ENCODE measurements at regions not wholly inside any gene's neighbourhood (a gene's known extent, or its start where the extent isn't known, plus 50 kb on each side); places are given as distances from the start of the nearest gene placed in this dataset.

DNA sequence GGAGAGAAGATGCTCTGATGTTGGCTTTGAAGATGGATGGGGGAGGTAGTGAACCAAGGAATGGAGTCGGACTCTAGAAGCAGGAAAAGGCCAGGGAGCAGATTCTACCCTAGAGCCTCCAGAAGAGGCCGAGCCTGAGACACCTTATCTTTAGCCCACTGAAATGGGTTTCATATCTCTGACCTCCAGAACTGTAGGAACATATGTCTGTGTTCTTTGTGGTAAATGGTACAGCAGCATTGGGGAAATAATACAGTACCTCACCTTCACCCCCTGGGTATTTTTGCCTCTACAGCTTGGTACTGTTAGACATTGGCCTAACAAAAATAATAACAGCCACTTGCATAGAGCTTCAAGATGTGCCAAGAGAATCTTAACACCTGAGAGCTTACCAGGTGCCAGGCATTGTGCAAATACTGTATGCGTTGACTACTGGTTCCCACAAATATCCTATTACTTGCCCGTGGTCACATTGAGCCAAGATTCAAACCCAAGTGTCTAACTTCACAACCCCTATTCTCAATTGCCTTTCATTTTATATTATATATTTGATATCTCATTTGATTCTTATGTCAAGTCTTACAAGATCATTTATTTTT, 57.0 kb upstream of the PGM2 start:
- TF ChIP-seq, protein P1, sequence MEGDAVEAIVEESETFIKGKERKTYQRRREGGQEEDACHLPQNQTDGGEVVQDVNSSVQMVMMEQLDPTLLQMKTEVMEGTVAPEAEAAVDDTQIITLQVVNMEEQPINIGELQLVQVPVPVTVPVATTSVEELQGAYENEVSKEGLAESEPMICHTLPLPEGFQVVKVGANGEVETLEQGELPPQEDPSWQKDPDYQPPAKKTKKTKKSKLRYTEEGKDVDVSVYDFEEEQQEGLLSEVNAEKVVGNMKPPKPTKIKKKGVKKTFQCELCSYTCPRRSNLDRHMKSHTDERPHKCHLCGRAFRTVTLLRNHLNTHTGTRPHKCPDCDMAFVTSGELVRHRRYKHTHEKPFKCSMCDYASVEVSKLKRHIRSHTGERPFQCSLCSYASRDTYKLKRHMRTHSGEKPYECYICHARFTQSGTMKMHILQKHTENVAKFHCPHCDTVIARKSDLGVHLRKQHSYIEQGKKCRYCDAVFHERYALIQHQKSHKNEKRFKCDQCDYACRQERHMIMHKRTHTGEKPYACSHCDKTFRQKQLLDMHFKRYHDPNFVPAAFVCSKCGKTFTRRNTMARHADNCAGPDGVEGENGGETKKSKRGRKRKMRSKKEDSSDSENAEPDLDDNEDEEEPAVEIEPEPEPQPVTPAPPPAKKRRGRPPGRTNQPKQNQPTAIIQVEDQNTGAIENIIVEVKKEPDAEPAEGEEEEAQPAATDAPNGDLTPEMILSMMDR (IDR thresholded peaks at IDR 0.05 in 8 of 11, conservative IDR thresholded peaks at IDR 0.05 in 3 of 11): no peak
- TF ChIP-seq POLR2A (IDR thresholded peaks at IDR 0.05): no peak
- no peak for TF ChIP-seq POLR2AphosphoS5 (IDR thresholded peaks at IDR 0.05)
